PC-3 (cell line): ENCODE measurements at regions not wholly inside any gene's neighbourhood (a gene's known extent, or its start where the extent isn't known, plus 50 kb on each side); places are given as distances from the start of the nearest gene placed in this dataset.
A peak's percentile ranks its signal among the peaks of the same experiment; 100 is the strongest.

Experiments used
- ATAC-seq: fragments of 200-7000 bp; cut with Tn5 transposase; 2 replicates; pipeline ENCODE4 v1.9.1; 2020; ENCODE audit warnings: mild to moderate bottlenecking, moderate library complexity
- BruUV-seq: library from RNA; stranded (reverse); fragments of 400-500 nt; replicated peaks from 2 replicates; lab custom pipeline; 2021; lab: Mats Ljungman, UMichigan
- CTCF ChIA-PET: fragments of 300-600 bp; sonication (Branson Sonifier 250); formaldehyde crosslinking; loops from one replicate; lab custom pipeline; 2022; ENCODE audit warnings: antibody characterized with exemption; lab: Charles Lee
- POLR2A ChIA-PET: fragments of 300-600 bp; sonication (Branson Sonifier 250); formaldehyde crosslinking; loops from one replicate; lab custom pipeline; 2022; ENCODE audit warnings: antibody characterized with exemption; ENCODE audit not compliant: unreplicated experiment; lab: Charles Lee
- DNase-seq: peaks from one replicate; pipeline ENCODE4 v3.0.0-alpha.2; 2015
- H2AFZ ChIP-seq: fragments of 300-600 bp; sonication (generic); 2 replicates; pipeline ENCODE4 v1.6.0; 2016; ENCODE audit warnings: antibody characterized with exemption, low read length
- H3F3A ChIP-seq: fragments of 300-600 bp; sonication (generic); one replicate; pipeline ENCODE4 v1.6.0; 2017; ENCODE audit warnings: antibody characterized with exemption, low read length, control low read depth, mild to moderate bottlenecking; ENCODE audit not compliant: unreplicated experiment
- H3K27ac ChIP-seq: fragments of 300-600 bp; sonication (generic); 2 replicates; pipeline ENCODE4 v1.5.1; 2016; ENCODE audit warnings: mild to moderate bottlenecking, low read length
- H3K27me3 ChIP-seq: fragments of 300-600 bp; sonication (generic); 2 replicates; pipeline ENCODE4 v1.6.1; 2016; ENCODE audit warnings: low read length, mixed read lengths
- H3K36me3 ChIP-seq: fragments of 300-600 bp; sonication (generic); 2 replicates; pipeline ENCODE4 v1.6.1; 2016; ENCODE audit warnings: low read depth, mixed run types, low read length, mixed read lengths
- H3K4me1 ChIP-seq: fragments of 300-600 bp; sonication (generic); 2 replicates; pipeline ENCODE4 v1.5.1; 2016; ENCODE audit warnings: low read length; ENCODE audit not compliant: insufficient read depth
- H3K4me2 ChIP-seq: fragments of 300-600 bp; sonication (generic); 2 replicates; pipeline ENCODE4 v1.6.0; 2016; ENCODE audit warnings: low read length
- H3K4me3 ChIP-seq: fragments of 300-600 bp; sonication (generic); 2 replicates; pipeline ENCODE4 v1.5.1; 2016; ENCODE audit warnings: mild to moderate bottlenecking, low read length, mixed read lengths
- H3K79me2 ChIP-seq: fragments of 300-600 bp; sonication (generic); 2 replicates; pipeline ENCODE4 v1.6.1; 2017; ENCODE audit warnings: low read length, mixed read lengths
- H3K9ac ChIP-seq: fragments of 300-600 bp; sonication (generic); 2 replicates; pipeline ENCODE4 v1.6.0; 2016; ENCODE audit warnings: mild to moderate bottlenecking, low read length
- H3K9me2 ChIP-seq: fragments of 300-600 bp; sonication (generic); replicated peaks from 2 replicates; pipeline ENCODE4 v1.6.1; 2016; ENCODE audit warnings: mixed run types, low read length, mixed read lengths
- H3K9me3 ChIP-seq: fragments of 300-600 bp; sonication (generic); 2 replicates; pipeline ENCODE4 v1.6.1; 2016; ENCODE audit warnings: low read length, mixed read lengths
- H4K20me1 ChIP-seq: fragments of 300-600 bp; sonication (generic); 2 replicates; pipeline ENCODE4 v1.6.1; 2016; ENCODE audit warnings: low read length, mixed read lengths
- EZH2 ChIP-seq: fragments of 300-600 bp; sonication (generic); IDR thresholded peaks from one replicate; pipeline ENCODE4 v1.6.1; 2017; ENCODE audit warnings: antibody characterized with exemption, mild to moderate bottlenecking, low read length; ENCODE audit not compliant: unreplicated experiment
- EZH2phosphoT487 ChIP-seq: fragments of 300-600 bp; sonication (generic); IDR thresholded peaks from 2 replicates; pipeline ENCODE4 v1.6.1; 2018; ENCODE audit warnings: mild to moderate bottlenecking, antibody characterized with exemption, low read length, borderline replicate concordance
- intact Hi-C: fragments of 100-400 bp; cut with micrococcal nuclease; formaldehyde crosslinking; loops from 2 replicates; pipeline ENCODE4 v1.9.0; 2023
- TF ChIP-seq, protein P1 (sequence below): fragments of 300-600 bp; sonication (generic); conservative IDR thresholded peaks from 2 replicates; pipeline ENCODE4 v1.5.1; 2017; ENCODE audit warnings: antibody characterized with exemption, low read depth, mild to moderate bottlenecking, low read length

- ChIA-PET POLR2A (no interaction called here), CTCF (no interaction called here)
- Histone ChIP-seq H3F3A (no peaks in the 10 kb centered on the region), H3K4me2 (no peak overlapping the region), H2AFZ (no peak overlapping the region), H3K27me3 (no peaks in the 10 kb centered on the region), H3K27ac (no peak overlapping the region), H3K4me1 (no peaks in the 10 kb centered on the region), H3K4me3 (no peak overlapping the region), H3K9ac (no peak overlapping the region), H4K20me1 (no peaks in the 10 kb centered on the region), H3K36me3 (no peaks in the 10 kb centered on the region), H3K79me2 (no peaks in the 10 kb centered on the region), H3K9me2 (no peaks in the 10 kb centered on the region), H3K9me3 (no peaks in the 10 kb centered on the region)
- TF ChIP-seq, protein P1, sequence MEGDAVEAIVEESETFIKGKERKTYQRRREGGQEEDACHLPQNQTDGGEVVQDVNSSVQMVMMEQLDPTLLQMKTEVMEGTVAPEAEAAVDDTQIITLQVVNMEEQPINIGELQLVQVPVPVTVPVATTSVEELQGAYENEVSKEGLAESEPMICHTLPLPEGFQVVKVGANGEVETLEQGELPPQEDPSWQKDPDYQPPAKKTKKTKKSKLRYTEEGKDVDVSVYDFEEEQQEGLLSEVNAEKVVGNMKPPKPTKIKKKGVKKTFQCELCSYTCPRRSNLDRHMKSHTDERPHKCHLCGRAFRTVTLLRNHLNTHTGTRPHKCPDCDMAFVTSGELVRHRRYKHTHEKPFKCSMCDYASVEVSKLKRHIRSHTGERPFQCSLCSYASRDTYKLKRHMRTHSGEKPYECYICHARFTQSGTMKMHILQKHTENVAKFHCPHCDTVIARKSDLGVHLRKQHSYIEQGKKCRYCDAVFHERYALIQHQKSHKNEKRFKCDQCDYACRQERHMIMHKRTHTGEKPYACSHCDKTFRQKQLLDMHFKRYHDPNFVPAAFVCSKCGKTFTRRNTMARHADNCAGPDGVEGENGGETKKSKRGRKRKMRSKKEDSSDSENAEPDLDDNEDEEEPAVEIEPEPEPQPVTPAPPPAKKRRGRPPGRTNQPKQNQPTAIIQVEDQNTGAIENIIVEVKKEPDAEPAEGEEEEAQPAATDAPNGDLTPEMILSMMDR: peak; percentile 36; the same call in 1 of the 2 replicates
- TF ChIP-seq EZH2phosphoT487: no peak
- BruUV-seq: no TSS peak
- ATAC-seq: no peak
- intact Hi-C loops: no loop called here
- no peak for DNase-seq
Observed at GRCh38 chr9:23153058-23153457, 673.0 kb downstream of the ELAVL2 start.

- H3F3A ChIP-seq: no peaks in the 10 kb centered on the region
- H3K9me2 ChIP-seq: no peaks in the 10 kb centered on the region
- no peaks in the 10 kb centered on the region for H3K79me2 ChIP-seq
- no peak overlapping the region for H2AFZ ChIP-seq
- ChIA-PET POLR2A (no interaction called here), CTCF (no interaction called here)
- H3K9me3 ChIP-seq: no peaks in the 10 kb centered on the region
- ATAC-seq (no peak), DNase-seq (no peak)
- TF ChIP-seq EZH2 (no peak), EZH2phosphoT487 (no peak)
- TF ChIP-seq, protein P1: no peak
- H3K4me2 ChIP-seq: no peak overlapping the region
- H3K4me3 ChIP-seq: no peak overlapping the region
- H3K9ac ChIP-seq: no peak overlapping the region
- H4K20me1 ChIP-seq: no peaks in the 10 kb centered on the region
- intact Hi-C loops: no loop called here
- no peaks in the 10 kb centered on the region for H3K27me3 ChIP-seq
- BruUV-seq: no TSS peak
- H3K4me1 ChIP-seq: no peaks in the 10 kb centered on the region
- no peaks in the 10 kb centered on the region for H3K36me3 ChIP-seq
- no peak overlapping the region for H3K27ac ChIP-seq
Observed at GRCh38 chr9:23160491-23160890, 665.5 kb downstream of the ELAVL2 start.

DNA sequence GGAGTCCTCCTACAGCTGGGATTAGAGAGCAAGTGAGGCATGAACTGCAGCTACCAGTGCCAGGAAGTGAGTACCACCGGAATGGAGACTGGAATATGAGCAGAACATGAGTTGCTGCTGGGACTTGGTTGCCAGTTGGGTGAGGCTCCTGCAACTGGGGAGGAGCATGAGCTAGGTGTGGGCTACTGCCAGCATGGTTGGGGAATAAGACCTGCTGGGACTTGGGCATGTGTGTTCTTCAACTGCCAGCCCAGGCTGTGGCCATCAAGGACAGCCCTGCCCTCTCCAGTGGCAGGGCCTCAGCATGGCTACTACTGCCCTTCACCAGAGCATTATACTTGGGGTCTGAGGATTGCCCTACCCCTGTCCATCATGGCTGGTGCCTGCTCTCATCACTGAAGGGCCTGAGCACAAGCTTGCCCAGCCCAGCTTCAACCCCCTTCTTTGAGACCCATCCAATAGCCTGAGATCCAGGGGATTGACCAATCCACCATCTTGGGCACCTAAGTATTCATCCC, 665.0 kb downstream of the ELAVL2 start:
- ATAC-seq (no peak), DNase-seq (no peak)
- no peaks in the 10 kb centered on the region for H4K20me1 ChIP-seq
- H3K9me2 ChIP-seq: no peaks in the 10 kb centered on the region
- no peaks in the 10 kb centered on the region for H3K27me3 ChIP-seq
- no peaks in the 10 kb centered on the region for H3K4me1 ChIP-seq
- ChIA-PET CTCF (no interaction called here), POLR2A (no interaction called here)
- H3K36me3 ChIP-seq: no peaks in the 10 kb centered on the region
- BruUV-seq: no TSS peak
- H3K79me2 ChIP-seq: no peaks in the 10 kb centered on the region
- TF ChIP-seq, protein P1: no peak
- TF ChIP-seq EZH2 (no peak), EZH2phosphoT487 (no peak)
- no peak overlapping the region for H3K27ac ChIP-seq
- no peaks in the 10 kb centered on the region for H3F3A ChIP-seq
- H3K9ac ChIP-seq: no peak overlapping the region
- H2AFZ ChIP-seq: no peak overlapping the region
- no peak overlapping the region for H3K4me2 ChIP-seq
- H3K4me3 ChIP-seq: no peak overlapping the region
- no peaks in the 10 kb centered on the region for H3K9me3 ChIP-seq
- intact Hi-C loops: no loop called here
